ENCODE measurements at regions not wholly inside any gene's neighbourhood (a gene's known extent, or its start where the extent isn't known, plus 50 kb on each side); places are given as distances from the start of the nearest gene placed in this dataset.

DNA sequence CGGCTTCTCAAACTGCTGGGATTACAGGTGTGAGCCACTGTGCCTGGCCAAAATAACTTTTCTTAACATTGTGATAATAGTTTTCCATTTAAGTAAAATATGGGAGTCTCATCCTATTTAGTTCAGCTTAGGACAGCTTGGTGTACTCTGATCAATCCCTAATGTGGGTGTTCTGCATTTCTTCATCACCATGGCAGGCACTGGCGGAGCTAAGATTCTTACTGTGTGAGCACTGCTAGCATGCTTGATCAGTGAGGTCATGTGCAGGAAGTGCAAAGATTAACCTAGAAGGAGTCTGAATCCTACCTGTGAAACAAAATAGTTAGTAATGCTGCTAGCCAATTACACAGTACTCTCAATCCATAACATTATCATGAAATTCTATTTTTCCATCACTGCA, 1684.2 kb upstream of the SLC10A2 start:
- TF ChIP-seq EZH2 (IDR thresholded peaks at IDR 0.05; ENCODE audit: insufficient read depth, poor library complexity, severe bottlenecking) (no peak), EZH2phosphoT487 (IDR thresholded peaks at IDR 0.05; ENCODE audit: insufficient read depth, low read depth) (no peak)
